ENCODE measurements at regions not wholly inside any gene's neighbourhood (a gene's known extent, or its start where the extent isn't known, plus 50 kb on each side); places are given as distances from the start of the nearest gene placed in this dataset.

DNA sequence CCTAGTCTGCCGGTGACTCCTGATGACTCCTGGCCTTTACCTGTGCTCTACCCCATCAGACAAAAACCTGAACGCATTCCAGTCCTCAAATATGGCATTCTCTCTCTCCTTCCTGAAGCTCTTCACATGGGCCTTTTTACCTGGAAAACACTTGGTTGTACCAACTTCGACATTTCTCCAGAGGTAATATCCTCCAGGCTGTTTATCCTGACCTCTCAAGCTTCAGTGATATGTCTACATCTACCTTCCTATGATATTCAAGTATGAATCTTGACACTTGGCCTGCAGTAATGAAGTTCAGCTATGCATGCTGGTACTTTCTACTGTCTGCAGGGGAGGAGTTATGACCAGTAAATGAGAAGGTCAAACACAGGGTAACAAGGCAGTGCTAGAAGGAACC is 901.8 kb downstream of the VRK1 start:
- TF ChIP-seq, protein P1, sequence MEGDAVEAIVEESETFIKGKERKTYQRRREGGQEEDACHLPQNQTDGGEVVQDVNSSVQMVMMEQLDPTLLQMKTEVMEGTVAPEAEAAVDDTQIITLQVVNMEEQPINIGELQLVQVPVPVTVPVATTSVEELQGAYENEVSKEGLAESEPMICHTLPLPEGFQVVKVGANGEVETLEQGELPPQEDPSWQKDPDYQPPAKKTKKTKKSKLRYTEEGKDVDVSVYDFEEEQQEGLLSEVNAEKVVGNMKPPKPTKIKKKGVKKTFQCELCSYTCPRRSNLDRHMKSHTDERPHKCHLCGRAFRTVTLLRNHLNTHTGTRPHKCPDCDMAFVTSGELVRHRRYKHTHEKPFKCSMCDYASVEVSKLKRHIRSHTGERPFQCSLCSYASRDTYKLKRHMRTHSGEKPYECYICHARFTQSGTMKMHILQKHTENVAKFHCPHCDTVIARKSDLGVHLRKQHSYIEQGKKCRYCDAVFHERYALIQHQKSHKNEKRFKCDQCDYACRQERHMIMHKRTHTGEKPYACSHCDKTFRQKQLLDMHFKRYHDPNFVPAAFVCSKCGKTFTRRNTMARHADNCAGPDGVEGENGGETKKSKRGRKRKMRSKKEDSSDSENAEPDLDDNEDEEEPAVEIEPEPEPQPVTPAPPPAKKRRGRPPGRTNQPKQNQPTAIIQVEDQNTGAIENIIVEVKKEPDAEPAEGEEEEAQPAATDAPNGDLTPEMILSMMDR (IDR thresholded peaks at IDR 0.05): no peak
- TF ChIP-seq POLR2A (IDR thresholded peaks at IDR 0.05): no peak
